GM12874 (cell line): ENCODE measurements at regions not wholly inside any gene's neighbourhood (a gene's known extent, or its start where the extent isn't known, plus 50 kb on each side); places are given as distances from the start of the nearest gene placed in this dataset.

ENCODE experiments used
- TF ChIP-seq, protein P1 (sequence below): IDR thresholded peaks from 2 replicates; pipeline ENCODE4 v1.5.1; 2011; ENCODE audit warnings: low read depth, mild to moderate bottlenecking, control low read depth, low read length, moderate library complexity; ENCODE audit not compliant: insufficient read depth

DNA sequence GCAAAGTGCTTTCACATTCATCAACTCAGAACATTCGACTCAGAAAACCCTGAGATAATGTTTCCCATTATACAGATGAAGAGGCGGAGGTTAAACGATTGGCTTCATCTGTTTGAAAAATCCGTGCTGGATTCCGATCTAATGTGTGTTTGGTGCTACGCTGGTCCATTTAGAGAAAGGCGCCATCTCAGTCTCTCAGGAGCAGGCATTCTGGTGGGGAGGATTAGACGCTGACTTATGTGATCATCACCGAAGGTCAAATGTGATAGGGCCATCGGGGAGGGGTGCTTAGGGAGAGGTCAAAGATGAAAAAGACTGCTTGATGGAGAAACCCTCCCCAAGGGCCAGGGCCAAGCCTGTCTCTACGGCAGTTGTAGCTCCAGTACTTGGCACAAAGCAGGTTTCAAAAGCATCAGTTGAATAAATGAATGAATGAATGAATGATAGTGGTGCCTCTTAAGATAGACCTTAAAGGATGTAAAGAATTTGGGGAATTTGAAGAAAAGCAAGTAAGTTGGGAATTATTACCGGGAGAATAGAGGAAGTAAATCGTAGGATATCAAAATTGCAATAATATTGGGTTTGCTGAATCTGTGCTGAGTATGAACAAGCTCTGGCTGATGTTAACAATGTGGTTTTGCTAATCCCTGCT lies 160.6 kb upstream of the SHB start:
- TF ChIP-seq, protein P1, sequence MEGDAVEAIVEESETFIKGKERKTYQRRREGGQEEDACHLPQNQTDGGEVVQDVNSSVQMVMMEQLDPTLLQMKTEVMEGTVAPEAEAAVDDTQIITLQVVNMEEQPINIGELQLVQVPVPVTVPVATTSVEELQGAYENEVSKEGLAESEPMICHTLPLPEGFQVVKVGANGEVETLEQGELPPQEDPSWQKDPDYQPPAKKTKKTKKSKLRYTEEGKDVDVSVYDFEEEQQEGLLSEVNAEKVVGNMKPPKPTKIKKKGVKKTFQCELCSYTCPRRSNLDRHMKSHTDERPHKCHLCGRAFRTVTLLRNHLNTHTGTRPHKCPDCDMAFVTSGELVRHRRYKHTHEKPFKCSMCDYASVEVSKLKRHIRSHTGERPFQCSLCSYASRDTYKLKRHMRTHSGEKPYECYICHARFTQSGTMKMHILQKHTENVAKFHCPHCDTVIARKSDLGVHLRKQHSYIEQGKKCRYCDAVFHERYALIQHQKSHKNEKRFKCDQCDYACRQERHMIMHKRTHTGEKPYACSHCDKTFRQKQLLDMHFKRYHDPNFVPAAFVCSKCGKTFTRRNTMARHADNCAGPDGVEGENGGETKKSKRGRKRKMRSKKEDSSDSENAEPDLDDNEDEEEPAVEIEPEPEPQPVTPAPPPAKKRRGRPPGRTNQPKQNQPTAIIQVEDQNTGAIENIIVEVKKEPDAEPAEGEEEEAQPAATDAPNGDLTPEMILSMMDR = no peak

DNA sequence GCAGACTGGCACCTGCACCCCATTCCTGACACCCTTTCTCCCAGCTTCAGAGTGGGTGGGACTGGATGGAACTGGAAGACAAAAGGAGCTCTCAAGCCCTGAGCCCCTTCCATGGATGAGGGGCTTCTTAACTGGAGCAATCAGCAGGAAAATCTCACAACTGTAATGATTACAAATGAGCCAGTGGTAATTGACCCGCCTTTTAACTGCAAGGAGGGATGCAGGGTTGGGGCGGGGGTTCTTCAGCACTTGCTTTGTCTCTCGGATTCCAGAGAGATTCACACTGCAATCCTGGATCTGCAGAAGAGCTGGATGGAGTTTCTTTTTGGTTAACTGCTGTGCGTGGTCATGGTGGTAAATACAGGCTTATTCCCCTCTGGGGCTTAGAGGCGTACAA lies 160.1 kb upstream of the SHB start:
- TF ChIP-seq, protein P1 = no peak

DNA sequence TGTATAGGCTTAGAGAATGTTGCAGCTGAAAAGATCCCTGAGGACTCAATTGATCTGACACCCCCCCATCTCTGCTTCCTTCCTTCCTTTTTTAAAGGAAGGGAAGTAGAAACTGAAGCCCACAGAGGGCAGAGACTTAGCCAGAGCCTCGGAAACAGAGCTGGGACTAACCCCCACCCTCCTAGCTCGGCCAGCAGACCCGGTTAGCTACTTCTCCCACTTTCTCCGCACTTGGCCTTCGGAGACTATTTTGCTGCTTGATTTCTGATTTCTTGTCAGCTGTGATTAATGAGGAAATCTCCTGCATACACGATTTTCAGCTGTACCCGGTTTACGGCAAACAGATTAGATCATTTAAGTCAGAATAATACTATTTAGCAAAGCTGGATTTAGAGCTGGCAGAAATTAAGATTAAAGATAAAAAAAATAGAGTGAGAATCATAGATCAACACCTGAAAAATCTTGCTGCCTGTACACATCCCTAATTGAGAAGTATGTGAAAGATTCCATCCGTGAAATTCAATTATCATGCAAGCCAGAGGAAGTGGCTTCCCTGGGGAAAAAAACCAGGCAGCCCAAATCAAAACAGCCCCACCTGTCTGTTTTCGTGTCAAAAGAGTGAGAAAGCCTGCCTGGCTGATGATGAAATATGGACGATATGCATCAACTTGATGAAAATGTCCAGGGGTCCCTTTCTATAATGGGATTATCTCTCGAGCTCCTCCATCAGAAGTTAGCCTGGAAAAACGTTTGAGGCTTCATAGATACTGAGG lies 159.5 kb upstream of the SHB start:
- TF ChIP-seq, protein P1 = no peak

DNA sequence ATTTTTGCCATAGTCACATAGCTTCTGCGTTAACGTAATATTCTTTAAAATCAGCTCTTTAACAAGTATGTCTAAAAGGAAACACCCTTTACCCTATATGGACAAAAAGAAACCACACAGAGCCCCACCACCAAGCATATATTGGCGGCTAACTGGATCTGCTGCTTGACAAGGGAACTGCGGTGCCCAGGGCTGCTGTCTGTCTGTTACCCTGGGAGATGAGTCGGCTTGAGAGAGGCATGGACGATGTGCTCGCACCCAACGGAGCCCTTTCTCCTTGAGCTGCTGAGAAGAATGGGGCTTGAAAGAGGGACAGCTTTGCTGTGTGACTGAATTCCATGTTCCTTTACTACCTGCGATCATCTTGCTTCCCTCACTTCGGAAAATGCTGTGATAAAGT lies 158.6 kb upstream of the SHB start:
- TF ChIP-seq, protein P1 = no peak

DNA sequence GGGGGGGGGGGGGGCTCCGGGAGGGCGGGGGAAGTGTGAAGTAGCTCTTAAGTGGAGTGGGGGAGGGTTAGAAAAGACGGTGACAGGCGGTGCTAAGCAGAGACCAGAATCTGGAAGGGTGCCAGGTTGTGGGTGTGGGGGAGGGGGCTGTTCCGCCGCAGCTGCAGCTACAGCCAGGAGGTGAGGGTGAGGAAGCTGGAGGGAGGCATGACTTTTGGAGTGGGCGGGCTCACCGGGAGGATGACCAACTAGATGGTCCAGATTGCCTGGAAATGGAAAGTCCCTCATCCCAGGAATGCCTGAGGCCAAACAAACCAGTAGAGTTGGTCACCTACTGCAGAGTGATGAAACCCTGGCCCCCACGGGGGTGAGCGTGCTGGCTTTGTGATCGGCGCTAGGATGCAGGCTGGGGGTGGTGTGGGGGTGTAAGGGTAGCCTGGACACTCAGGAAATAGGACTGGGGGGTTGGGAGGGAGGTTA lies 158.1 kb upstream of the SHB start:
- TF ChIP-seq, protein P1 = no peak

DNA sequence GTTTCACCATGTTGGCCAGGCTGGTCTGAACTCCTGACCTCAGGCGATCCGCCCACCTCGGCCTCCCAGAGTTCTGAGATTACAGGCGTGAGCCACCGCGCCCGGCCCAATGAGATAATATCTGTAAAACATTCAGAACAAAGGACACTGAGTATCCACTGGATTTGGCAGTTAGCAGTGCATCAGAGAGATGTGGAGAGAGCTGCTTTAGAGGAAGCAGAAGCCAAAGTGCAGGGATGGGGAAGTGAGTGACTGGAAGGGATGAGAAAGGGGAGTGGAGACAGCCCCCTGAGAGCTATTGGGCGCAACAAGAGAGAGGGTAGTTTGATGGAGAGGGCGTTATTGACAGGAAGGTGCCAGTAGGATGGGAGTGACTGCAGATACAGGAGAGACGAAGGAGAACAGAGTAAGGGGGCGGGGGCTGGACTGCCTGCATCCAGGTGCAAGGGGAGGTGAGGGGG lies 157.5 kb upstream of the SHB start:
- TF ChIP-seq, protein P1 = no peak

DNA sequence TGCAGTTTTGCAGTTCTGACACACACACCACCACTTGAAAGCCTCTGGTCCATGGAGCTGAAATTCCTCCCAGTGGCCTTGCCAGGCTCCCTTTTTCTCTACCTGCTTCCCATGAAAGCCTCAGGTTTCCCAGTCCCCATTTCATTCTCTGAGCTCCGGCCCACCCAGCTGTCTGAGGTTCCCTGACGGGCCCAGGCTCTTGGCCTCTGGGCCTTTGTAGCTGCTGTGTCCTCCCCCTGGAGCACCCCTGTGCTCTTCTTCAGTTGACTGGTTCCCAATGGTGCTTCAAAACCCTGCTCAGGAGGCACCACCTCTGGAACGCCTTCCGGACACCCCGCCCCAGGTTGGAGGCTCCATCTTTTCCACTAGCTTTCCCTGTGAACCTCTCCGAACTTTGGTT lies 155.9 kb upstream of the SHB start:
- TF ChIP-seq, protein P1 = no peak
